Gastrocnemius medialis (tissue), 4 donors: ENCODE measurements at regions not wholly inside any gene's neighbourhood (a gene's known extent, or its start where the extent isn't known, plus 50 kb on each side); places are given as distances from the start of the nearest gene placed in this dataset.

Experiments used
- ATAC-seq, 2 donors: fragments of 150-250 bp; one replicate each; pipeline ENCODE4 v1.9.1; 2016
- DNase-seq, 2 donors: peaks; one replicate each; pipeline ENCODE4 v3.0.0-alpha.2; 2019
- H3K27ac ChIP-seq, 4 donors: fragments of 200-600 bp; sonication (generic); 1 replicate in 1 of 4; 2 replicates in 3 of 4; pipeline ENCODE4 v1.5.1; 2016 to 2018; ENCODE audit warnings: mild to moderate bottlenecking in 2 of 4, moderate library complexity in 1 of 4
- H3K27me3 ChIP-seq, 3 donors: fragments of 200-600 bp; sonication (generic) in 2 of 3; 1 replicate in 1 of 3; 2 replicates in 2 of 3; pipeline versions ENCODE4 v1.5.1 to v1.6.0; 2016 to 2019; ENCODE audit warnings: mild to moderate bottlenecking in 1 of 3, moderate library complexity in 1 of 3
- H3K36me3 ChIP-seq, 2 donors: fragments of 200-600 bp; sonication (generic) in 1 of 2; one replicate each; pipeline ENCODE4 v1.5.1; 2017 to 2018
- H3K4me1 ChIP-seq, 2 donors: fragments of 200-600 bp; sonication (generic) in 1 of 2; one replicate each; pipeline ENCODE4 v1.5.1; 2016 to 2017; ENCODE audit warnings: mild to moderate bottlenecking in 2 of 2
- H3K4me3 ChIP-seq, 4 donors: fragments of 200-600 bp; sonication (generic) in 3 of 4; 1 replicate in 1 of 4; 2 replicates in 3 of 4; pipeline ENCODE4 v1.5.1; 2016 to 2019; ENCODE audit warnings: mild to moderate bottlenecking in 2 of 4
- H3K9me3 ChIP-seq, 3 donors: fragments of 200-600 bp; sonication (generic) in 2 of 3; 1 replicate in 1 of 3; 2 replicates in 2 of 3; pipeline ENCODE4 v1.5.1; 2016 to 2019
- POLR2A ChIP-seq, 2 donors: fragments of 450-650 bp; IDR thresholded peaks; one replicate each; pipeline ENCODE4 v1.6.1; 2017; ENCODE audit warnings: antibody characterized with exemption in 2 of 2, mild to moderate bottlenecking in 2 of 2, moderate library complexity in 2 of 2
- in situ Hi-C, 4 donors: fragments of 200-750 bp; cut with MboI; loops; one replicate each; pipeline versions ENCODE4 v1.15.0 to v1.8.0; 2017; ENCODE audit warnings: low sequenced_read_pairs in 4 of 4
- intact Hi-C: fragments of 100-400 bp; cut with DNase I; formaldehyde crosslinking; loops from one replicate; pipeline ENCODE4 v1.15.1; 2023; ENCODE audit warnings: low total_unique reads
- TF ChIP-seq, protein P1 (sequence below), 5 experiments: fragments of 450-650 bp in 3 of 5; fragments of 200-600 bp in 2 of 5; sonication (generic) in 2 of 5; IDR thresholded peaks in 4 of 5; conservative IDR thresholded peaks in 1 of 5; 1 replicate in 4 of 5; 2 replicates in 1 of 5; pipeline ENCODE4 v1.5.1; 2016 to 2019; ENCODE audit warnings: antibody characterized with exemption in 5 of 5, mild to moderate bottlenecking in 3 of 5, moderate library complexity in 3 of 5

DNA sequence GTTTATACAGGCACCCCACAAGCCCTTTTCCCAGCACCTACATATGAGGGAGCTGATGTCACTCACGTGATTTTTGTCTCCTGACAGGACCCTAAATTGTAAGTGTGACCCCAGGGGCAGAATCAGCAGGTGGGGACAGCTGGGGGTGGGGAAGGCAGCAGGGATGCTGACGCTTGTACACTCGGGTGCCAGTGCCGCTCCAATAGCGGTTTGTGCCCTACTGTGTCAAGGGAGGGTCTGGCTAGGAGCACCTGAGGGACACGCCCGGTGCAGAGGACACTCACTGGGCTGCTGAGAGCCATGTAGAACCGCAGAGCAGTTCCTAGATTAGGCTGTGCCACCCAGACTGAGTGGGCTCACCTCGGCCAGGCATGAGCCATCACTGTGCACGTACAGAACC lies 81.3 kb downstream of the SCGB2B2 start:
- ATAC-seq, result no peak
- in situ Hi-C loops, result no loop called here
- H3K4me3 ChIP-seq, result no peak overlapping the region
- DNase-seq, result no peak
- no peak overlapping the region for H3K27ac ChIP-seq
- TF ChIP-seq, protein P1, sequence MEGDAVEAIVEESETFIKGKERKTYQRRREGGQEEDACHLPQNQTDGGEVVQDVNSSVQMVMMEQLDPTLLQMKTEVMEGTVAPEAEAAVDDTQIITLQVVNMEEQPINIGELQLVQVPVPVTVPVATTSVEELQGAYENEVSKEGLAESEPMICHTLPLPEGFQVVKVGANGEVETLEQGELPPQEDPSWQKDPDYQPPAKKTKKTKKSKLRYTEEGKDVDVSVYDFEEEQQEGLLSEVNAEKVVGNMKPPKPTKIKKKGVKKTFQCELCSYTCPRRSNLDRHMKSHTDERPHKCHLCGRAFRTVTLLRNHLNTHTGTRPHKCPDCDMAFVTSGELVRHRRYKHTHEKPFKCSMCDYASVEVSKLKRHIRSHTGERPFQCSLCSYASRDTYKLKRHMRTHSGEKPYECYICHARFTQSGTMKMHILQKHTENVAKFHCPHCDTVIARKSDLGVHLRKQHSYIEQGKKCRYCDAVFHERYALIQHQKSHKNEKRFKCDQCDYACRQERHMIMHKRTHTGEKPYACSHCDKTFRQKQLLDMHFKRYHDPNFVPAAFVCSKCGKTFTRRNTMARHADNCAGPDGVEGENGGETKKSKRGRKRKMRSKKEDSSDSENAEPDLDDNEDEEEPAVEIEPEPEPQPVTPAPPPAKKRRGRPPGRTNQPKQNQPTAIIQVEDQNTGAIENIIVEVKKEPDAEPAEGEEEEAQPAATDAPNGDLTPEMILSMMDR (IDR thresholded peaks at IDR 0.05 in 4 of 5, conservative IDR thresholded peaks at IDR 0.05 in 1 of 5), result no peak
- no peak for TF ChIP-seq POLR2A (IDR thresholded peaks at IDR 0.05)
- peaks cover 7 to 10% of the 10 kb centered on the region in 2 donors for H3K4me1 ChIP-seq
- H3K27me3 ChIP-seq, result no peaks in the 10 kb centered on the region
- H3K36me3 ChIP-seq, result no peaks in the 10 kb centered on the region
- intact Hi-C loops, result no loop called here
- H3K9me3 ChIP-seq, result no peaks in the 10 kb centered on the region

DNA sequence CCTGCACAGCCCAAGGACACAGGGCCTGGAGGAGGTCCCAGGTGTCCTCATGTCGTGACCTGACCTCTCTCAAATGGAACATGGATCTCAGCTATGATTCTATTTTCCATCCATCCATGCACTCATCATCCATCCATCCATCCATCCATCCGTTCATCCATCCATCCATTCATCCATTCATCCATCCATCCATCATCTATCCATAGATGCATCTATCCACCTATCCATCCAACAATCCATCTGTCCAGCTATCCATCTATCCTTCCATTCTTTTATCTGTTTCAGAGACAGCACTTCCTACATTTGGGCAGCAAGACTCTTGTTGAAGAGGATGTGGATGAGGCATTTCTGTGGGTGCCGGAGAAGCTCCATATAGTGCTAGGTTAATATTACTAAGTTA lies 86.7 kb downstream of the SCGB2B2 start:
- no peaks in the 10 kb centered on the region for H3K36me3 ChIP-seq
- H3K4me1 ChIP-seq, result peaks cover 7 to 10% of the 10 kb centered on the region in 2 donors
- in situ Hi-C loops (no loop called here), intact Hi-C loops (no loop called here)
- ATAC-seq (no peak), DNase-seq (no peak)
- H3K27me3 ChIP-seq, result no peaks in the 10 kb centered on the region
- no peaks in the 10 kb centered on the region for H3K9me3 ChIP-seq
- TF ChIP-seq POLR2A (IDR thresholded peaks at IDR 0.05), result no peak
- TF ChIP-seq, protein P1 (IDR thresholded peaks at IDR 0.05 in 4 of 5, conservative IDR thresholded peaks at IDR 0.05 in 1 of 5), result no peak
- no peak overlapping the region for H3K27ac ChIP-seq
- H3K4me3 ChIP-seq, result no peak overlapping the region

DNA sequence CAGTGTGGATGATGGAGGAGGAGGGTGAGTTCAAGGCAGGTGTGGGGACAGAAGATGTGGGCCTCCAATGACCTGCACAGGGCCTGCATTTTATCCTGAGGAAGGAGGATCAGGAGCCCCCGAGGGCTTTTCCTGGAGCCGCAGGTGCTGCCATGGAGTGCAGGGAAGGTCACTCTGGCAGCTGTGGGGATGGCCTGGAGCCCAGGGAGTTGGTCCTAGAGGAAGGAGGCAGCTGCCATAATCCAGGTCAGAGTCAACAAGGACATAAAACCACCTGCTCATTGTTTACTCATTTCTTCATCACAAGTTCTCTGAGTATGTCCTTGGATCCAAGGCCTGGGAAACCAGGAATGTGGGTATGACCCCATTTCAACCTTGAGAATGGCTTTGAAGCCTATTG lies 87.2 kb downstream of the SCGB2B2 start:
- Histone ChIP-seq H3K27me3 (no peaks in the 10 kb centered on the region), H3K4me1 (peaks cover 5 to 7% of the 10 kb centered on the region in 2 donors), H3K4me3 (no peak overlapping the region), H3K36me3 (no peaks in the 10 kb centered on the region), H3K27ac (no peak overlapping the region), H3K9me3 (no peaks in the 10 kb centered on the region)
- DNase-seq, result no peak
- ATAC-seq, result no peak
- intact Hi-C loops, result no loop called here
- in situ Hi-C loops, result no loop called here
- TF ChIP-seq POLR2A (IDR thresholded peaks at IDR 0.05), result no peak
- TF ChIP-seq, protein P1 (IDR thresholded peaks at IDR 0.05 in 4 of 5, conservative IDR thresholded peaks at IDR 0.05 in 1 of 5), result no peak

DNA sequence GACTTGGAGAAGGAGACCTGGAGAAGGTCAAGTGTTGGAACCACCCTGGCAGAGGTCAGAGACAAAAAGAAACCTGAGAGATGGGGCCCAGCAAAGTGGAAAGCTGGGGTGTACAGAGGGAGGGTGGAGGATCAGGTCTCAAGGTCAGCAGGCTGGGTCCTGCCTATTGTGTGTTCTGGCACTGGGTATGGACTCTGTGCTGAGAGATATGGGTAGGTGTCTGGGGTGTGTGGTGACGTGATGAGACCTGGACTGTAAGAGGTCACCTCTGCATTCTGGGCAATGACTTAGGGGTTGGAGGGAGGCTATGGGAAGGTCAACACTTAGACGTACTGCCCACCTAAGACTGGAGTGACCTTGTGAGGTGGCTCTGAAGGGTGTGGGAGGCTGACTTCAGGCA lies 88.1 kb downstream of the SCGB2B2 start:
- in situ Hi-C loops, result no loop called here

DNA sequence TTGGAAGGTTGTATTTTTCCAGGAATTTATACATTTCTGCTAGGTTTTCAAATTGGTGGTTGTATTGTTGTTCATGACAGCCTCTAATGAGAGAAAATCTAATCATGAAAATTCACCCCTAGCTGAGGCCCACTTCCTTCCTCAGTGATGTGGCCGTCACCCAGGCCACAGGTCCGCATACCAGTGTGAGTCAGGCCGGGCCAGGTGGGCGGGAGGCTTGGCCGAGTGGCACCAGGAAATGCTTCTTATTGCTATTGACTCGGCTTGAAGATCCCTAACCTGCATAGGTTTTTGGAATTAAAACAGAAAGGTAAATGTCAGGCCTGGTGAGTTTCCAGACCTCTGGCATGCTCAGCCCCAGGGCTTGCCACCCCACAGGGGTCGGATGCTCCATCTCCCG lies 88.7 kb downstream of the SCGB2B2 start:
- no peaks in the 10 kb centered on the region for H3K4me1 ChIP-seq
- DNase-seq, result no peak
- in situ Hi-C loops, result no loop called here
- no peaks in the 10 kb centered on the region for H3K36me3 ChIP-seq
- H3K4me3 ChIP-seq, result no peak overlapping the region
- intact Hi-C loops, result no loop called here
- H3K27me3 ChIP-seq, result no peaks in the 10 kb centered on the region
- no peak for ATAC-seq
- no peak for TF ChIP-seq POLR2A (IDR thresholded peaks at IDR 0.05)
- TF ChIP-seq, protein P1 (IDR thresholded peaks at IDR 0.05 in 4 of 5, conservative IDR thresholded peaks at IDR 0.05 in 1 of 5), result no peak
- H3K9me3 ChIP-seq, result no peaks in the 10 kb centered on the region
- no peak overlapping the region for H3K27ac ChIP-seq

More for the DNA sequence above, 88.1 kb downstream of the SCGB2B2 start:
- Histone ChIP-seq H3K36me3 (no peaks in the 10 kb centered on the region), H3K4me3 (no peak overlapping the region), H3K27me3 (no peaks in the 10 kb centered on the region), H3K27ac (no peak overlapping the region), H3K4me1 (peaks cover under 1 to 1% of the 10 kb centered on the region in 2 donors), H3K9me3 (no peaks in the 10 kb centered on the region)
- intact Hi-C loops, result no loop called here
- TF ChIP-seq POLR2A (IDR thresholded peaks at IDR 0.05), result no peak
- TF ChIP-seq, protein P1 (IDR thresholded peaks at IDR 0.05 in 4 of 5, conservative IDR thresholded peaks at IDR 0.05 in 1 of 5), result no peak
- no peak for ATAC-seq
- no peak for DNase-seq
